HG02870 (cell line): ENCODE measurements at regions not wholly inside any gene's neighbourhood (a gene's known extent, or its start where the extent isn't known, plus 50 kb on each side); places are given as distances from the start of the nearest gene placed in this dataset.

Source experiments
- ATAC-seq: cut with Tn5 transposase; IDR thresholded peaks from one replicate; pipeline ENCODE4 v1.9.1; 2021; ENCODE audit warnings: mild to moderate bottlenecking, moderate library complexity; ENCODE audit not compliant: unreplicated experiment

DNA sequence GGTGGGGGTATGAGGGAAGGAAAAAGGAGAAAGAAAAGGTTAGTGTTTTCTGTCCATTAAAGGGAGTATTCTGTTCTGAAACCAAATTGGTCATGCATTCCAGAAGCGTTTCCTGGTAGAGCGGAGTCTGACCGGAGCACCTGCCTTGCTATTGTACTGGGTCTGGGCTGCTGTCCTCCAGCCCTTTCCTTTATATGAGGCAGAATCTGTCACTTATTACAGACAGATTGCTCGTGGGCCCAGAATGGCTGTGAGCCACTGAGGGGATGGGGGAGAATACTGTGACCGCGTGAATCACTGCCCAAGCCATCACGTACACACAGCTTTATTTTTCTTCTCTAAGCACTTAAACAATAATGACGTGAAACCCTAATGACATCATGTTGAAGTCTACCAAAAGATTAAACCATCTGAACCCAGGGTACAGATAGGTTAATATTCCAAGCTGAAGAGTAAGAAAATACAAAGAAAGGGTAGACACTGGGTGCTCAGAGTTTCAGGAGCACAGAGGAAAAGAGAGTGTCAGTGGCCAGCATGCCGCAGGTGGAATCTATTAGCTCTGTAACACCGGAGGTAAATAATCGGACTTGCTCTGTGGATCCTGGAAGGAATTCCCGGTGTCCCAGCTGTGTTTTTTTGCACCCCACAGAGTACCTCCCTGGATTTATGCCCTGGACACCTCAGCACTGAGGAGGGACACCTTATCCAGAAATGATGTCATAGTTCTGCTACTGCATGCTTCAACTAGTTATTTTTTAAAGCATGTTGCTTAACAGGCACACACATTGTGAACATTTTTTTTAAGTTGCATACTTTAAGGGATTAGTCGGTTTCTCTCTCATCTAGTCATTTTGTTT is 573.3 kb downstream of the PKHD1 start:
- ATAC-seq: no peak

DNA sequence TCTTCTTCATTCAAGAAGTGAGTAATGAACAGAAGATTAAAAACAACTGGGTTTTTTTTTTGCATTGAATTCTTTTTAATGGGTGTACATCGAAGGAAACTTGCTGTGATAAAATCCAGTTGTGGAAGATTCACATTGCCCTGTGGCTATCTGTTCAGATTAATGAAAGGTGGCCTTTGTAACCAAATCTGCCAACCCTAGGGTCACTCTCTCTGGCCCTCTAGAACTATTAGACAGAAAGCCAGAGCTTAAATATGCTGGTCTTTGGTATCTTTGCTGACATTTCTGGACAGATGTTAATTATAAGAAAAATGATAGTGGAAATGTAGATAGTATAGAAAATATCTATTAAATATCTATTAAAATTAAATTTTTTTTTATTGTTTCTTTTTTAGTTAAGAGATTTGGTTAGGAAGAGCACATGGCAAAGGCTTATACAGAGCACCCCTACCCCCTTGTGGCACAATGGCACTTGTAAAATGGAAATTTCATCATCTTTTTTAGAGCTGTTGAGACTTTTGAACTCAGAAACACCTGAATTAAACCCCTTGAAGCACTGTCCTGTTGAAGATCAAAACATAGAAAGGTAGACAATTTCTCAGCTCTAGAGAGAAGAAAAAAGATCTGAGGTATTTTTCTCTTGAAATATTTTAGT is 572.5 kb downstream of the PKHD1 start:
- ATAC-seq: no peak

DNA sequence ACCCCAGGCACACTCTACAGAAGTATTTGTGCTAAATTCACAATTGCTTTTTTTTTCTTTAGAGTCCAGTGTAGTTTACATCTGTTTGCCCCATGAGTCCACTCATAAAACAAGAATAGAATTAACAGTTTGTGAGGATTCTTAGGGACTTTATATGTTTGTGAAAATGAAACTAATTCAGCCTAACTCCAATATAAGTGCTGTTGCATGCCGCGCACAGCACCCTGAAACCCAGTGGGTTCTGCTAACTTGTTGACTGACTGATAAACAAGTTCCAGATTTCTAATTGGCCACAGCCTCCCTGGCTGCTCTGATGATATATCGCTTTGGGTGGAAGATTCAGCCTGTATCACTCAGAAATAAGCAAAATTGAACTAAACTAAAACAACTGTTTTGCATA is 561.4 kb downstream of the PKHD1 start:
- ATAC-seq: no peak

DNA sequence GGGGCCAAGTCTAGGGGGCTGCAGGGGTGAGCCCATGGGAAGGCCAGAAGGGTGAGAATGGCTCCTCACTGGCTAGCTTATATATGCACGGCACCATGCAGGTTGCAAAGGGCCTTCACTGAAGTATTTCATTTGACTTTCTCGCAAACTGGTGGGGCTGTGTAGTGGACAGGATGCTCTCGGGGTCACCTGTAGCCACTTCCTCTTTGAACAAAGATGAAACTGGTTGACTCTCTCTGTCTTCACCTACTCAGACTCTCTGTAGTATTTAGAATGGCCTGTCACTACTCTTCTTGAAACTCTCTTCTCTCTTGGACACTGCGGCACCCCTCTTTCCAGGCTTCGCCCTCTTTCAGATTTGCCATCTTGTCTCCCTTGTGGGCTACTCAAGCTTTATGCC is 560.5 kb downstream of the PKHD1 start:
- no peak for ATAC-seq

DNA sequence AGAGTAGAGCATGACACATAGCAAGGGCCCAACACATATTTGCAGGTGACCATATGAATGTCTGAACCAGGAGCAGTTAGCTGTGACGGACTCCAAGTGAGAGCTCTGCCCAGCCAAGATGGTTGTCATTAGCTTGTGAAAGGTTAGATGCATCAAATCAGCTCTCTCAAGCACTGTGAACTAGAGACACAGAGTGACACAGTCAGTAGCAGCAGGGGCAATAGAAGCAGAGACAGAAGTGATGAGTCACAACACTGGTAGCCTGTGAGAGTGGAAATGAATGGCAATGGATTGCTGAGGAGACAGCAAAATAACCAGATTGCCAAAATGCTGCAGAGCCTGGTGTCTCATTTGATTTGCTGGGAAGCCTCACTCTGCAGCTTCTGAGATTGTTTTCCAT is 558.9 kb downstream of the PKHD1 start:
- ATAC-seq: no peak

DNA sequence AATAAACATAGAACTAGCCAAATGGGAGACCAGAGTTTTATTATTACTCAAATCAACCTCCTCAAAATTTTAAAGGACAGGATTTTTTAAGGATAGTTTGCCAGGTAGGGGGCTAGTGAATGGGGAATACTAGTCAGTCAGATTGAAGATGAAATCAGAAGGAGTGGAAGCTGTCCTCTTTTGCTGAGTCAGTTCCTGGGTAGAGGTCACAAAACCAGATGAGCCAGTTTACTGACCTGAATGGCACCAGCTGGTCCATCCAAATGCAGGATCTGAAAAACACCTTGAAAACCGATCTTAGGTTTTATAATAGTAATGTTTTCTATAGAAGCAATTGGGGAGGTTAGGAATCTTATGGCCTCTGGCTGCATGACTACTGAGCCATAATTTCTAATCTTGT is 558.2 kb downstream of the PKHD1 start:
- no peak for ATAC-seq

DNA sequence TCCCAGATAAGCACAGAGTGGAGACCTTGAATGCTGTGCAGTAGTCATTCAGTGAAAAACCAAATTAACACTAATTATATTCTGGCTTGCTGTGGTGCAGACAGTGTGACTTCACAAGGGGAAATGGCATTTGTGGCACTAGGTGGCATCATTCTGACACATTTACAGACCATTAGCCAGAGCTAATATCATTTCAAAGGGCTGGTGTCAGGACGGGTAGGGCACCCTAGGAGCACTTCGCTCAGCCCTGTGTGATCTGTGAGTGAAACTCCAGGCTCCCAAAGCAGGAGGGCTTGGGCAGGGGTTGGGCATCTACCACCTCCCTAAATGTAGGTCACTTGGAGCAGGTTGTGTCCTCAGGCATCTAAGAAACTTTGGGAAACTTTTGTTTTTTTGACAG is 555.8 kb downstream of the PKHD1 start:
- no peak for ATAC-seq

DNA sequence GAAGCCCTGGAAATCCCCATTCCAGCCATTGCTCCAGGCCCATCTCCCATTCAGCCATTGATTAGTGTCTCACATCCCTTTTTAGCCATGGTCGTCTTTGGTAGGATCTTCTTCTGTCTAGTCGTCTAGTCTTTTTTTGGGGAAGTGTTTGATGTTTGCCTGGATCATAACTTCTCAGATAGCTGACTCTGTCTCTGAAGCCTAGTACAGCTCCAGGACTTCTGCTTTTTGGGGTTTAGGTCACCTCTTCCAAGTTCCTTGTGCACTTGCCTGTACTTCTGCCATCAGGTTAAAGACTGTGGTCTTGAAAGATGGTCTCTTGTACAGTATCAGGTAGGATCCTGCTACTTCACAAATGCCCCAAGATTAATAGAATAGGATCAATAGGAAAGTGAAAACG is 553.5 kb downstream of the PKHD1 start:
- no peak for ATAC-seq

DNA sequence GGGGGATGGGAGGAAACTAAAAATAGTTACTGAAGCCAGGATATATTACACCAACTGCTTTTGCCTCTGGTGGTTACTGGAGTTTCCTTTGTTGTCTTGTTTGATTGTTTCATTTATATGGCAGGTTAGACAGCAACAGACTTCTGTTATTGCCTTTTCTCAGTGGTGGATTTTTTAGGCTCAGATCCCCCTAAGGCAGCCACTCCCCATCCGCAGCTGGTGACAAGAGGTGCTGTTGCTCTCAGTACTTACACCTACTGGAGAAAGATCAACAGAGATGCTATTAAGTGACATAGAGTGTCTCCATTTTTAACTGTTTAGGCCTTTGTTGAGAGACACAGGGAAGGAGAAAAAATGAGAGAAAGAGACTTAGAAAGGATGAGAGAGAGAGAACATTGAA is 552.1 kb downstream of the PKHD1 start:
- no peak for ATAC-seq

DNA sequence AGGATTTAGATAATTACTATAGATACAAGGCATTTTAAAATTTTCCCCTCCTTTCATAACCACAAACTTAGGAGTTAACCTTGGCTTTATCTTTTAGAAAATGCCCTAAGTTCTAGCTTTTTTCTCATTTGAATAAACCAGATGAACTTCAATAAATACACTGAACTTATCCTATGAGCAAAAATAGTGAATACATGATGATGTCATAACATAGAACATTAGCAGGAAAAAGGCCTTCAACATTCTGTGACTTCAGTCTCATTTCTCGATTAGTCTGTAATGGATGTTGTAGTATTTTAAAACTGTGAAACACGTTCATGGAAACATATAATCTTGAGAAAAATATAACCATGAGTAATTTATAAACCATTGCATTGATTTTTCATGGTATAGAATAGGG is 550.7 kb downstream of the PKHD1 start:
- no peak for ATAC-seq

DNA sequence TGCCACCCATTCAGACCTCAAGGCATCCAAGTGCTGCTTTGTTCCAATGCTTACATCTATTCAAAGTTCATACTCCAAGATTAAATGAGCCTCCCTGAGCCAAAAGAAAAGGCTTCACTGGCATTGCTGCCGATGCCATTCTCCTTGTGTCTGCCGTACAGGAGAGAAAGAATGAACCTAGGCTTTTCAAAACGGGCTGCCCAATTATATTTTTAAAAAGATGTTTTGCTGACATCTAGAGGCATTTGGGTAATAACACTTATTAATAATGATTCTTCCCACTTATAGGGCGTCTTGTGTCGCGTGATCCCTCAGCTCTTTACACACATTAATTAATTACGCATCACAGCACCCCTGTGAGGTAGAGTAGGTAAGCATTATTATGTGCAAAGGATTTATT is 545.6 kb downstream of the PKHD1 start:
- ATAC-seq: no peak

DNA sequence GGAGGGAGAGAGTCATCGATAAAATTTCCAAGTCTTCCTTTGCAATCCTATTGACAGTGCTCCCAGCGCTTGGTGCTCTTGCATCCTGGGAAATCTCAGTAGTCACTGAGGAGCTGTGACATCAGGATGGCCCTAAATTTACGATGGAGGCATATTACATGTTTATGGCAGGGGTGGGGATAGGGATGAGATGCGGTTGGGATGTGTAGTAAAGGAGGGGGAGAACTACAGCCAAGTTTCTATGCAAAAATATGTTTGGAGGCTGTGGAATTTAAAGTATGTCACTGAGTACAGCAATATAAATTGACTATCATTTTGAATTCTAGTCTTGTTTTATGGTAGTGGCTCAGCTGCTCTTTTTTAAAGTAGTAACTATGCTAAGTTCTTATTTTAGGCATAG is 544.9 kb downstream of the PKHD1 start:
- ATAC-seq: no peak

DNA sequence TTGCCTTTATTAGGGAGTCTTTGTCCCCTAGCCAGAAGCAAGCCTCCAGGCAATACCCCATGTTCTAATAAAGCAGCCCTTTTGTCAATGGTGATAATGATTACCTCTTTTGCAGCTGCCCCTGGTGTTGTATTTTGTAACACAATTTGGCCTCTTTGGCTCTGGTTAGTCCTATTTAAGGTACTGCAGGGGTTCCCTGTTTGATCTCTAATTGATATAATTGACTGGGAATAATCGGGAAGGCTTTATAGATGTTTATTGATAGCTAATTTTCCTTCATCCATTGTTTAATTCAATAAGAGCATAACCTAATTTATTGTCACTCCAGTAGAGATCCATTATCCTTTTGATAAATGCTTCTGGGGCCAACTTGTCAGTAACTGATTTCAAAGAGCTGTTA is 537.2 kb downstream of the PKHD1 start:
- no peak for ATAC-seq

DNA sequence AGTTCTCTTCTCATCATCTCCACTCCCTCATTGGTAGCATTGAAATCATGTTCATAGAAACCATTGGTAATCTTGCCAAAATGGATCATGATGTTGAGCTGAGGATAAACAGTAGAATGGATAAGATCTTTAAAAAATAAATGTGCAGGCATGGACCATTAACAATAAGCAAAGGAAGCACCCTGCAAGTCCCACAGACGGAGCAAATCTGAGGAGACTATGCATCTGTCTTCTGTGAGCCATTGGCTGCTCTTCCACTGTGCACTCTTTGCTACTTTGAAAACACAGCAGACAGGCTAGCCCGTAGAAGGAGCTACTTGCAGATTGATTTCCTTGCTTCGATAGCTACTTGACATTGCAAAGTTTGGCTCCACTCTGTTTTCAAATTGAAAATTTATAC is 535.0 kb downstream of the PKHD1 start:
- ATAC-seq: no peak

DNA sequence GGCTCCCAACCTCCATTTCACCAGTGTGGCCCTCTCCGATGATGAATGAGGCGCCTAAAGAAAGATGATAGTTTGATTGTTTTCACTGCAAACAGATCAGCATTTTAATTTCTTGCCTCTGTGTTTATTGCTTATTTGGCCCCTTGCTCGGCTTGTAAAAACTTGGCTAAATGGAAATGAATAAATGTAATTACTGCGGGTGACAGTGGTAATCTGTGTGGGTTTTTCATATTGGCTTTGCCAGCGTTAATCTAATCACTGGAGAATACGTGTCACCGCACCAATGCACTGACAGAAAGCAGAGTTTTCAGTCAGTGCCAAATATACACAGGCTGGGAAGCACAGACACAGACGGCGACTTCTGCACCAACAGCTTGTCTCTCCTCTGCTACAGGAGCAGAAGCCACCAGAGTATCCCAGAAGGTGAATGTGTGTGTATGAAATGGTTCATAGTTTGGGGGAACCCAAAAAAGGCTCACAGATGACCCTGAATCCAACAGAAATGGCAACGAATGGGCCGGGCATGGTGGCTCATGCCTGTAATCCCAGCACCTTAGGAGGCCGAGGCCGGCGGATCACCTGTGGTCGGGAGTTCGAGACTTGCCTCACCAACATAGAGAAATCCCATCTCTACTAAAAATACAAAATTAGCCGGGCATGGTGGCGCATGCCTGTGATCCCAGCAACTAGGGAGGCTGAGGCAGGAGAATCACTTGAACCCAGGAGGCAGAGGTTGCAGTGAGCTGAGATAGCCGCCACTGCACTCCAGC is 534.0 kb downstream of the PKHD1 start:
- no peak for ATAC-seq

DNA sequence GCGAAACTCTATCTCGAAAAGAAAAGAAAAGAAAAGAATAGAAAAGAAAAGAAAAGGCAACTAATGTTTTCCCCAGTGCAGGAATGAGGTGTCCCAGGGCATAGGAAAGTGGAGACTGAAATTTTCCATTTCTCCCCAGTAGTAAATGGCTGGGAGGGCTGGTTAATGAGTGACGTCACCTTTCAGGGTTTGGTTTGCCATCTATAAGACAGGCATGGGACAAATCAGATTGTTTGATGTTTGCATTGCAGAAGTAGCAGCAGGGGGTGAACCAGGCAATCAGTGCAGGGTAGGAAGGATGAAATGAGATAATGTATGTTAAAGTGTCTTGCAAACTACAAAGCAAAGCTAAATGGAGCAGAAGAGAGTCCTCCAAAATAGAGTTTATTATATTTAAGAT is 533.4 kb downstream of the PKHD1 start:
- ATAC-seq: no peak

DNA sequence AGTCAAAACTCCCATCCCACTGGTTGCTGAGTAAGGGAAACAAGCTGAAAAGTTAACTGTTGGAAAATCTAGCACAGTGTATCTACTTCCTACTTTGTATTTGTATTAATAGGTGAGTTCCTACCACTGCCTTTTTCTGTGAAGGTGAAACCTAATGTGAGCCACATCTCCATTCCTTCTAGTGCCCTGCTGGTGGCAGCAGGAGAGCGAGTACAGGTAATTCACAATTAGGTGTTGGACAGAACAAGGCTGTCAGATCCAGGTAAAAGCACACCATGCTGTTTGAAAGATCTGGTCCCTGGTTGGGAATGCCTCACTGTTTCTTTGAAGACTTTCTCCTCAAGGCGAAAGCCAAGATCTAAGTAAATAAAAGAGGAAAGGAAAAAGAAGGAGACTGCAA is 528.4 kb downstream of the PKHD1 start:
- ATAC-seq: no peak

DNA sequence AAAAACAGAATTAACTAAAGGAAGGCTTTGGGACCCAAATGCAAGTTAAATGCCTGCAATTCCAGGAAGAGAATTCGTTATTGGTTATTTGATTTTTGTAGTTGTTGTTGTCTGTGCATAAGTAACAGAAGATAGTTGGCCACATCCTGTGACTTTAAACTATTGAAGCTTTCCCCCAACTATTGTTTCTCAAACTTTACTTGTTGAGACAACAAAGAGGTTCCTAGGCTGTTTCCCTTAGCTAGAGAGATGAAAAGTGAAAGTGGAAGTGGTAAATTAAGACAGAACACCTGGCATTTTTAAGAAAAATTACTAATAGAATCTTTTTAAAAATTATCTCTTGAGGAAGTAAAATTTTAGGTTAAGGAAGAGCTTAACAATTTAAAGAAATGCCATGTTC is 525.2 kb downstream of the PKHD1 start:
- ATAC-seq: peak; percentile 91
